A549 (cell line): ENCODE measurements at regions not wholly inside any gene's neighbourhood (a gene's known extent, or its start where the extent isn't known, plus 50 kb on each side); places are given as distances from the start of the nearest gene placed in this dataset.

Experiments used
- ATAC-seq, 2 experiments: fragments of 200-7000 bp in 1 of 2; fragments of >200 bp in 1 of 2; cut with Nextera tagmentation in 1 of 2; cut with Tn5 transposase in 1 of 2; 3 replicates each; pipeline versions ENCODE4 v1.8.0 to v1.9.1; 2018 to 2020; ENCODE audit warnings: mild to moderate bottlenecking in 1 of 2, moderate library complexity in 1 of 2
- CTCF ChIA-PET: fragments of 300-600 bp; sonication (Branson Sonifier 250); formaldehyde crosslinking; extraction: SDS; loops from one replicate; lab custom pipeline; 2021; ENCODE audit warnings: antibody characterized with exemption, inconsistent platforms; lab: Yijun Ruan, JAX
- POLR2A ChIA-PET: fragments of 350-600 bp; formaldehyde crosslinking; extraction: SDS; loops from one replicate; lab custom pipeline; 2021; ENCODE audit warnings: antibody characterized with exemption, inconsistent platforms; lab: Yijun Ruan, JAX
- DNase-seq, 2 experiments: peaks; one replicate each; pipeline versions ENCODE4 v3.0.0 to v3.0.0-alpha.2; 2011 to 2016; ENCODE audit warnings: low read depth in 1 of 2, low spot score in 1 of 2
- FAIRE-seq: peaks from 2 replicates; lab custom pipeline; 2011; peaks lifted over from hg19 to GRCh38; lab: Jason Lieb, UNC
- H3K27ac ChIP-seq, 2 experiments: fragments of >200 bp; sonication (Bioruptor Twin); formaldehyde crosslinking; 3 replicates each; pipeline ENCODE4 v1.5.1; 2016 to 2017
- H3K4me1 ChIP-seq: fragments of >200 bp; sonication (Bioruptor Twin); formaldehyde crosslinking; 3 replicates; pipeline ENCODE4 v1.6.1; 2016
- H3K4me2 ChIP-seq: fragments of >200 bp; sonication (Bioruptor Twin); formaldehyde crosslinking; 3 replicates; pipeline ENCODE4 v1.6.1; 2016
- H3K4me3 ChIP-seq: fragments of >200 bp; sonication (Bioruptor Twin); formaldehyde crosslinking; 3 replicates; pipeline ENCODE4 v1.5.1; 2016
- H3K9me3 ChIP-seq: fragments of >200 bp; sonication (Bioruptor Twin); formaldehyde crosslinking; 3 replicates; pipeline ENCODE4 v1.6.1; 2016
- CBX8 ChIP-seq: fragments of 200-600 bp; sonication (generic); IDR thresholded peaks from 2 replicates; pipeline ENCODE4 v1.6.1; 2016
- CEBPB ChIP-seq, 2 experiments: fragments of >200 bp in 1 of 2; sonication (Bioruptor Twin) in 1 of 2; formaldehyde crosslinking in 1 of 2; IDR thresholded peaks; 2 replicates each; pipeline ENCODE4 v1.6.1; 2012 to 2016
- CHD2 ChIP-seq: fragments of 150-350 bp; IDR thresholded peaks from 2 replicates; pipeline ENCODE4 v1.6.1; 2014; ENCODE audit warnings: low read length; ENCODE audit not compliant: partially characterized antibody
- CHD4 ChIP-seq: fragments of 200-600 bp; sonication (generic); IDR thresholded peaks from 2 replicates; pipeline ENCODE4 v1.6.1; 2016; ENCODE audit warnings: antibody characterized with exemption, mild to moderate bottlenecking, borderline replicate concordance
- E2F6 ChIP-seq: IDR thresholded peaks from 2 replicates; pipeline ENCODE4 v1.6.1; 2012; ENCODE audit warnings: low read depth, borderline replicate concordance
- EHMT2 ChIP-seq: fragments of 200-600 bp; sonication (generic); IDR thresholded peaks from 2 replicates; pipeline ENCODE4 v1.6.1; 2016; ENCODE audit warnings: antibody characterized with exemption, low read depth, mild to moderate bottlenecking, moderate library complexity
- ELK1 ChIP-seq: fragments of 150-350 bp; IDR thresholded peaks from 2 replicates; pipeline ENCODE4 v1.6.1; 2014; ENCODE audit warnings: low read depth, mild to moderate bottlenecking, low read length
- ESRRA ChIP-seq: fragments of 150-350 bp; IDR thresholded peaks from 2 replicates; pipeline ENCODE4 v1.6.1; 2014; ENCODE audit warnings: mild to moderate bottlenecking, low read length, borderline replicate concordance
- FOSB ChIP-seq: fragments of 250-450 bp; sonication (Bioruptor Pico); IDR thresholded peaks from 2 replicates; pipeline ENCODE4 v1.5.0; 2020; ENCODE audit warnings: mild to moderate bottlenecking, moderate library complexity
- FOSL2 ChIP-seq, 2 experiments: fragments of 450-650 bp in 1 of 2; fragments of >200 bp in 1 of 2; sonication (Bioruptor Twin) in 1 of 2; formaldehyde crosslinking; IDR thresholded peaks; 2 replicates each; pipeline versions ENCODE4 v1.5.0 to v1.6.1; 2016 to 2020; ENCODE audit warnings: mild to moderate bottlenecking in 1 of 2, moderate library complexity in 1 of 2
- HES2 ChIP-seq: fragments of >200 bp; sonication (Bioruptor Twin); formaldehyde crosslinking; IDR thresholded peaks from 2 replicates; pipeline ENCODE4 v1.6.1; 2016
- HEYL ChIP-seq: fragments of 250-450 bp; sonication (Bioruptor Pico); IDR thresholded peaks from 2 replicates; pipeline ENCODE4 v1.8.0; 2021; ENCODE audit warnings: mild to moderate bottlenecking, moderate library complexity
- JUN ChIP-seq, 2 experiments: fragments of >200 bp; sonication (Bioruptor Twin); formaldehyde crosslinking; IDR thresholded peaks; 2 replicates in 1 of 2; 3 replicates in 1 of 2; pipeline ENCODE4 v1.6.1; 2016 to 2017
- KDM5A ChIP-seq: fragments of 200-600 bp; sonication (generic); IDR thresholded peaks from 2 replicates; pipeline ENCODE4 v1.6.1; 2016; ENCODE audit warnings: antibody characterized with exemption, mild to moderate bottlenecking
- NPAS2 ChIP-seq: fragments of 250-450 bp; sonication (Bioruptor Pico); IDR thresholded peaks from 2 replicates; pipeline ENCODE4 v1.8.0; 2022; ENCODE audit warnings: mild to moderate bottlenecking, moderate library complexity, borderline replicate concordance
- NR3C1 ChIP-seq: fragments of >200 bp; sonication (Bioruptor Twin); formaldehyde crosslinking; IDR thresholded peaks from 3 replicates; pipeline ENCODE4 v1.6.1; 2017
- RARB ChIP-seq: fragments of 250-450 bp; sonication (Bioruptor Pico); IDR thresholded peaks from 2 replicates; pipeline ENCODE4 v1.8.0; 2021; ENCODE audit warnings: mild to moderate bottlenecking, moderate library complexity
- SMC3 ChIP-seq: fragments of >200 bp; sonication (Bioruptor Twin); formaldehyde crosslinking; IDR thresholded peaks from 3 replicates; pipeline ENCODE4 v1.6.1; 2018; ENCODE audit warnings: inconsistent platforms
- USF2 ChIP-seq: fragments of 450-650 bp; IDR thresholded peaks from 2 replicates; pipeline ENCODE4 v1.6.1; 2014; ENCODE audit warnings: antibody characterized with exemption
- ZC3H11A ChIP-seq: fragments of 450-650 bp; IDR thresholded peaks from 2 replicates; pipeline ENCODE4 v1.6.1; 2014; ENCODE audit warnings: antibody characterized with exemption, mild to moderate bottlenecking
- ZFP36 ChIP-seq: fragments of 450-650 bp; IDR thresholded peaks from 2 replicates; pipeline ENCODE4 v1.6.1; 2014; ENCODE audit warnings: borderline replicate concordance; ENCODE audit not compliant: partially characterized antibody
- WGBS: methylation state at CpG from one replicate; pipeline ENCODE4 v1.1.6; 2017; ENCODE audit errors: missing lambda C conversion rate; 5-methylcytosine and 5-hydroxymethylcytosine counted together
- TF ChIP-seq, protein P1 (sequence below): fragments of 250-450 bp; sonication (Bioruptor Pico); IDR thresholded peaks from 2 replicates; pipeline ENCODE4 v1.5.0; 2021; ENCODE audit warnings: mild to moderate bottlenecking, moderate library complexity, borderline replicate concordance
- TF ChIP-seq, protein P2 (sequence below): IDR thresholded peaks from 2 replicates; pipeline ENCODE4 v1.6.1; 2012
- TF ChIP-seq, protein P3 (sequence below): fragments of >200 bp; sonication (Bioruptor Twin); formaldehyde crosslinking; IDR thresholded peaks from 3 replicates; pipeline ENCODE4 v1.5.1; 2016

- ATAC-seq (no peak), DNase-seq (no peak), FAIRE-seq (no peak)
- 40% methylated on average over 1 of the region's 2 CpGs for WGBS
- H3K4me2 ChIP-seq, result no peak overlapping the region
- H3K4me3 ChIP-seq, result no peak overlapping the region
- no peaks in the 10 kb centered on the region for H3K9me3 ChIP-seq
- H3K27ac ChIP-seq, result no peak overlapping the region; a peak in 1 of 6 replicates
- ChIA-PET CTCF (no interaction called here), POLR2A (no interaction called here)
- H3K4me1 ChIP-seq, result no peaks in the 10 kb centered on the region
- no peak for TF ChIP-seq USF2
- TF ChIP-seq E2F6, result no peak
- TF ChIP-seq KDM5A, result no peak
- no peak for TF ChIP-seq ZFP36
- no peak for TF ChIP-seq ESRRA
- TF ChIP-seq, protein P1, sequence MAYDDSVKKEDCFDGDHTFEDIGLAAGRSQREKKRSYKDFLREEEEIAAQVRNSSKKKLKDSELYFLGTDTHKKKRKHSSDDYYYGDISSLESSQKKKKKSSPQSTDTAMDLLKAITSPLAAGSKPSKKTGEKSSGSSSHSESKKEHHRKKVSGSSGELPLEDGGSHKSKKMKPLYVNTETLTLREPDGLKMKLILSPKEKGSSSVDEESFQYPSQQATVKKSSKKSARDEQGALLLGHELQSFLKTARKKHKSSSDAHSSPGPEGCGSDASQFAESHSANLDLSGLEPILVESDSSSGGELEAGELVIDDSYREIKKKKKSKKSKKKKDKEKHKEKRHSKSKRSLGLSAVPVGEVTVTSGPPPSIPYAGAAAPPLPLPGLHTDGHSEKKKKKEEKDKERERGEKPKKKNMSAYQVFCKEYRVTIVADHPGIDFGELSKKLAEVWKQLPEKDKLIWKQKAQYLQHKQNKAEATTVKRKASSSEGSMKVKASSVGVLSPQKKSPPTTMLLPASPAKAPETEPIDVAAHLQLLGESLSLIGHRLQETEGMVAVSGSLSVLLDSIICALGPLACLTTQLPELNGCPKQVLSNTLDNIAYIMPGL (CRISPR knock-in tag), result no peak
- no peak for TF ChIP-seq JUN (IDR thresholded peaks at IDR 0.05)
- no peak for TF ChIP-seq ZC3H11A
- no peak for TF ChIP-seq SMC3
- TF ChIP-seq RARB (CRISPR knock-in tag), result no peak
- TF ChIP-seq FOSL2 (IDR thresholded peaks at IDR 0.05), result no peak
- no peak for TF ChIP-seq FOSL2 (CRISPR knock-in tag; IDR thresholded peaks at IDR 0.05)
- TF ChIP-seq EHMT2, result no peak
- TF ChIP-seq ELK1, result no peak
- TF ChIP-seq CHD2, result no peak
- TF ChIP-seq NR3C1, result no peak
These were observed 491.9 kb downstream of the MN1 start for GRCh38 chr22:27309697-27310096.

- ATAC-seq, result no peak
- WGBS, result 83% methylated on average over 22 of the region's 30 CpGs
- no peaks in the 10 kb centered on the region for H3K4me1 ChIP-seq
- no peak for DNase-seq
- H3K27ac ChIP-seq, result no peak overlapping the region; a peak in 1 of 6 replicates
- CTCF ChIA-PET, result no interaction called here
- no peak overlapping the region for H3K4me3 ChIP-seq
- POLR2A ChIA-PET, result no interaction called here
- no peak overlapping the region for H3K4me2 ChIP-seq
- H3K9me3 ChIP-seq, result no peaks in the 10 kb centered on the region
- no peak for FAIRE-seq
- TF ChIP-seq CHD4, result no peak
- no peak for TF ChIP-seq FOSB
- TF ChIP-seq HEYL (CRISPR knock-in tag), result no peak
- no peak for TF ChIP-seq NPAS2 (CRISPR knock-in tag)
- no peak for TF ChIP-seq RARB (CRISPR knock-in tag)
- no peak for TF ChIP-seq CBX8
- TF ChIP-seq E2F6, result no peak
- no peak for TF ChIP-seq CEBPB (IDR thresholded peaks at IDR 0.05)
- TF ChIP-seq, protein P2, sequence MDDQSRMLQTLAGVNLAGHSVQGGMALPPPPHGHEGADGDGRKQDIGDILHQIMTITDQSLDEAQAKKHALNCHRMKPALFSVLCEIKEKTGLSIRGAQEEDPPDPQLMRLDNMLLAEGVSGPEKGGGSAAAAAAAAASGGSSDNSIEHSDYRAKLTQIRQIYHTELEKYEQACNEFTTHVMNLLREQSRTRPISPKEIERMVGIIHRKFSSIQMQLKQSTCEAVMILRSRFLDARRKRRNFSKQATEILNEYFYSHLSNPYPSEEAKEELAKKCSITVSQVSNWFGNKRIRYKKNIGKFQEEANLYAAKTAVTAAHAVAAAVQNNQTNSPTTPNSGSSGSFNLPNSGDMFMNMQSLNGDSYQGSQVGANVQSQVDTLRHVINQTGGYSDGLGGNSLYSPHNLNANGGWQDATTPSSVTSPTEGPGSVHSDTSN, result no peak
- TF ChIP-seq HES2, result no peak
- TF ChIP-seq, protein P3, sequence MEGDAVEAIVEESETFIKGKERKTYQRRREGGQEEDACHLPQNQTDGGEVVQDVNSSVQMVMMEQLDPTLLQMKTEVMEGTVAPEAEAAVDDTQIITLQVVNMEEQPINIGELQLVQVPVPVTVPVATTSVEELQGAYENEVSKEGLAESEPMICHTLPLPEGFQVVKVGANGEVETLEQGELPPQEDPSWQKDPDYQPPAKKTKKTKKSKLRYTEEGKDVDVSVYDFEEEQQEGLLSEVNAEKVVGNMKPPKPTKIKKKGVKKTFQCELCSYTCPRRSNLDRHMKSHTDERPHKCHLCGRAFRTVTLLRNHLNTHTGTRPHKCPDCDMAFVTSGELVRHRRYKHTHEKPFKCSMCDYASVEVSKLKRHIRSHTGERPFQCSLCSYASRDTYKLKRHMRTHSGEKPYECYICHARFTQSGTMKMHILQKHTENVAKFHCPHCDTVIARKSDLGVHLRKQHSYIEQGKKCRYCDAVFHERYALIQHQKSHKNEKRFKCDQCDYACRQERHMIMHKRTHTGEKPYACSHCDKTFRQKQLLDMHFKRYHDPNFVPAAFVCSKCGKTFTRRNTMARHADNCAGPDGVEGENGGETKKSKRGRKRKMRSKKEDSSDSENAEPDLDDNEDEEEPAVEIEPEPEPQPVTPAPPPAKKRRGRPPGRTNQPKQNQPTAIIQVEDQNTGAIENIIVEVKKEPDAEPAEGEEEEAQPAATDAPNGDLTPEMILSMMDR, result no peak
- TF ChIP-seq ZC3H11A, result no peak
- no peak for TF ChIP-seq NR3C1
- no peak for TF ChIP-seq ELK1
These were observed 490.4 kb downstream of the MN1 start for GRCh38 chr22:27310966-27311697.
